ENCODE measurements at regions not wholly inside any gene's neighbourhood (a gene's known extent, or its start where the extent isn't known, plus 50 kb on each side); places are given as distances from the start of the nearest gene placed in this dataset.

GRCh38 chrX:42839632-42840031, 61.7 kb upstream of the PPP1R2C start:
- intact Hi-C loops (cut with micrococcal nuclease): no loop called here
- no peaks in the 10 kb centered on the region for H4K20me1 ChIP-seq (ENCODE audit: insufficient read depth, low read length)
- no peak overlapping the region for H3K4me3 ChIP-seq (replicated peaks in 1 of 3; ENCODE audit: low read depth in 2 of 3, low read length in 3 of 3)
- H2AFZ ChIP-seq (ENCODE audit: insufficient read depth, low read depth, low read length, poor library complexity, severe bottlenecking): no peak overlapping the region
- H3K4me1 Mint-ChIP-seq: no peaks in the 10 kb centered on the region
- no peak overlapping the region for H3K4me2 ChIP-seq (replicated peaks; ENCODE audit: extremely low read depth, low read length, poor library complexity, severe bottlenecking)
- H3K9ac ChIP-seq (ENCODE audit: insufficient read depth, low read length, poor library complexity, severe bottlenecking): no peak overlapping the region
- no peaks in the 10 kb centered on the region for H3K27me3 ChIP-seq (ENCODE audit: control insufficient read depth in 2 of 2, insufficient read depth in 2 of 2, low read length in 2 of 2)
- H3K79me2 ChIP-seq (ENCODE audit: insufficient read depth, low read length): no peaks in the 10 kb centered on the region
- H3K27me3 Mint-ChIP-seq (ENCODE audit: low read depth in 3 of 3): no peaks in the 10 kb centered on the region
- DNase-seq: no peak
- no peak overlapping the region for H3K27ac ChIP-seq (ENCODE audit: low read depth in 1 of 2, low read length in 2 of 2)
- H3K9me3 Mint-ChIP-seq: peaks cover 0 to 2% (median 0%) of the 10 kb centered on the region in 7 donors
- H3K4me3 Mint-ChIP-seq: no peak overlapping the region
- H3K4me1 ChIP-seq (ENCODE audit: control insufficient read depth in 1 of 2, insufficient read depth in 2 of 2, low read length in 2 of 2): no peaks in the 10 kb centered on the region
- no peak overlapping the region for H3K27ac Mint-ChIP-seq
- no peak for TF ChIP-seq CTCF (IDR thresholded peaks at IDR 0.05)
- H3K36me3 ChIP-seq (replicated peaks in 1 of 2; ENCODE audit: control insufficient read depth in 1 of 2, insufficient read depth in 2 of 2, low read length in 2 of 2): no peaks in the 10 kb centered on the region
- H3K36me3 Mint-ChIP-seq: no peaks in the 10 kb centered on the region
- H3K9me3 ChIP-seq (replicated peaks in 1 of 2; ENCODE audit: control insufficient read depth in 1 of 2, insufficient read depth in 1 of 2, low read length in 2 of 2): no peaks in the 10 kb centered on the region

DNA sequence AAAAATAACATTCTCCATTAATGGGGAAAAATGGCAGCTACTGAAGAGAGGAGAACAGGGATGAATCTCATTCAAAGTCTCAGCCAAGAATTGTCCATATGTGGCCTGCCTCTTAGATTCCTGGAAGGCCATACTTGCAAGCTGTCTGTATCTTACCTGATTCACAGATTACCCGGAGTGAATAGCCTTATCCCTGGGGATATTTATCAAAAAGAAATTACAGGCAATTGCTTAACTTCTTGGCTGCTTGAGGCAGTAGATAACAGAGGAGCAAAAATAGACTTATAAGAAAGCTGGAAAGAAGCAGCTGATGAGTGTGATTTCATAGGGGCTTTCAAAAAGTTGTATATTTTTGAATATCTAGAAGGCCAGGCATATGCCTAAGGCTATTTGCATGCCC, 68.8 kb upstream of the PPP1R2C start:
- no peak for TF ChIP-seq CTCF (IDR thresholded peaks at IDR 0.05)
- no peak for DNase-seq
- no peaks in the 10 kb centered on the region for H3K9me3 ChIP-seq (replicated peaks in 1 of 2; ENCODE audit: control insufficient read depth in 1 of 2, insufficient read depth in 1 of 2, low read length in 2 of 2)
- H3K4me3 ChIP-seq (replicated peaks in 1 of 3; ENCODE audit: low read depth in 2 of 3, low read length in 3 of 3): no peak overlapping the region
- no peak overlapping the region for H3K27ac ChIP-seq (ENCODE audit: low read depth in 1 of 2, low read length in 2 of 2)
- peaks cover 0 to 9% (median 2%) of the 10 kb centered on the region in 7 donors for H3K9me3 Mint-ChIP-seq
- no peaks in the 10 kb centered on the region for H3K79me2 ChIP-seq (ENCODE audit: insufficient read depth, low read length)
- no peaks in the 10 kb centered on the region for H3K27me3 ChIP-seq (ENCODE audit: control insufficient read depth in 2 of 2, insufficient read depth in 2 of 2, low read length in 2 of 2)
- H3K27me3 Mint-ChIP-seq (ENCODE audit: low read depth in 3 of 3): no peaks in the 10 kb centered on the region
- no peak overlapping the region for H3K9ac ChIP-seq (ENCODE audit: insufficient read depth, low read length, poor library complexity, severe bottlenecking)
- H4K20me1 ChIP-seq (ENCODE audit: insufficient read depth, low read length): no peaks in the 10 kb centered on the region
- no peaks in the 10 kb centered on the region for H3K36me3 ChIP-seq (replicated peaks in 1 of 2; ENCODE audit: control insufficient read depth in 1 of 2, insufficient read depth in 2 of 2, low read length in 2 of 2)
- WGBS (ENCODE audit: insufficient coverage): no CpG with 5 or more reads among the region's 1 CpG
- H3K27ac Mint-ChIP-seq: no peak overlapping the region
- H3K4me3 Mint-ChIP-seq: no peak overlapping the region
- no peaks in the 10 kb centered on the region for H3K36me3 Mint-ChIP-seq
- intact Hi-C loops (cut with micrococcal nuclease): no loop called here
- H3K4me1 ChIP-seq (ENCODE audit: control insufficient read depth in 1 of 2, insufficient read depth in 2 of 2, low read length in 2 of 2): no peaks in the 10 kb centered on the region
- H2AFZ ChIP-seq (ENCODE audit: insufficient read depth, low read depth, low read length, poor library complexity, severe bottlenecking): no peak overlapping the region
- H3K4me1 Mint-ChIP-seq: no peaks in the 10 kb centered on the region
- no peak overlapping the region for H3K4me2 ChIP-seq (replicated peaks; ENCODE audit: extremely low read depth, low read length, poor library complexity, severe bottlenecking)
